Caco-2 (cell line): ENCODE measurements at regions not wholly inside any gene's neighbourhood (a gene's known extent, or its start where the extent isn't known, plus 50 kb on each side); places are given as distances from the start of the nearest gene placed in this dataset.

Experiments used
- BruUV-seq: library from RNA; stranded (reverse); fragments of 400-500 nt; replicated peaks from 2 replicates; lab custom pipeline; 2021; lab: Mats Ljungman, UMichigan
- CTCF ChIA-PET: fragments of 300-600 bp; sonication (Branson Sonifier 250); formaldehyde crosslinking; loops from one replicate; lab custom pipeline; 2022; ENCODE audit warnings: antibody characterized with exemption; lab: Charles Lee
- POLR2A ChIA-PET: fragments of 300-600 bp; sonication (Branson Sonifier 250); formaldehyde crosslinking; loops from one replicate; lab custom pipeline; 2022; ENCODE audit warnings: antibody characterized with exemption; lab: Charles Lee
- DNase-seq, 2 experiments: peaks; one replicate each; pipeline versions ENCODE4 v3.0.0 to v3.0.0-alpha.2; 2020 to 2022
- H3K27me3 ChIP-seq: replicated peaks from 2 replicates; pipeline ENCODE4 v1.6.0; 2011; ENCODE audit warnings: low read length; ENCODE audit not compliant: control insufficient read depth, insufficient read depth
- H3K36me3 ChIP-seq: 2 replicates; pipeline ENCODE4 v1.5.1; 2011; ENCODE audit warnings: low read length; ENCODE audit not compliant: control insufficient read depth, insufficient read depth
- H3K4me1 ChIP-seq: fragments of 250-450 bp; sonication (Bioruptor Pico); 2 replicates; pipeline ENCODE4 v1.5.1; 2020; ENCODE audit warnings: mild to moderate bottlenecking
- H3K4me3 ChIP-seq: 2 replicates; pipeline ENCODE4 v1.5.1; 2011; ENCODE audit warnings: low read depth, mild to moderate bottlenecking, control low read depth, low read length
- H3K9me3 ChIP-seq: fragments of 250-450 bp; sonication (Bioruptor Pico); 2 replicates; pipeline ENCODE4 v1.5.1; 2020; ENCODE audit warnings: mild to moderate bottlenecking, moderate library complexity
- H3K27ac Mint-ChIP-seq: one replicate; pipeline ENCODE4 v1.8.0; 2022; ENCODE audit warnings: mixed read lengths; ENCODE audit not compliant: unreplicated experiment
- H3K27me3 Mint-ChIP-seq: one replicate; pipeline ENCODE4 v1.8.0; 2022; ENCODE audit warnings: mixed read lengths; ENCODE audit not compliant: insufficient read depth, unreplicated experiment
- H3K36me3 Mint-ChIP-seq: one replicate; pipeline ENCODE4 v1.8.0; 2022; ENCODE audit warnings: mild to moderate bottlenecking, mixed read lengths; ENCODE audit not compliant: insufficient read depth, unreplicated experiment
- H3K4me1 Mint-ChIP-seq: one replicate; pipeline ENCODE4 v1.8.0; 2022; ENCODE audit warnings: low read depth, mixed read lengths; ENCODE audit not compliant: unreplicated experiment
- H3K4me3 Mint-ChIP-seq: one replicate; pipeline ENCODE4 v1.8.0; 2022; ENCODE audit warnings: mild to moderate bottlenecking, moderate library complexity, mixed read lengths; ENCODE audit not compliant: unreplicated experiment
- H3K9me3 Mint-ChIP-seq: one replicate; pipeline ENCODE4 v1.8.0; 2022; ENCODE audit warnings: mixed read lengths; ENCODE audit not compliant: unreplicated experiment
- CTCF ChIP-seq, 2 experiments: fragments of 200-600 bp in 1 of 2; IDR thresholded peaks; 1 replicate in 1 of 2; 2 replicates in 1 of 2; pipeline versions ENCODE4 v1.5.1 to v1.8.0; 2011 to 2022; ENCODE audit warnings: antibody characterized with exemption in 1 of 2, control low read depth in 1 of 2, inconsistent platforms in 1 of 2, low read depth in 1 of 2, low read length in 1 of 2, mild to moderate bottlenecking in 1 of 2, moderate library complexity in 1 of 2; ENCODE audit not compliant: insufficient read depth in 1 of 2, severe bottlenecking in 1 of 2, unreplicated experiment in 1 of 2
- intact Hi-C: fragments of 100-400 bp; cut with micrococcal nuclease; formaldehyde crosslinking; loops from one replicate; pipeline ENCODE4 v1.10.0; 2022; ENCODE audit not compliant: unreplicated experiment

- intact Hi-C loops: no loop called here
- Histone ChIP-seq H3K9me3 (no peaks in the 10 kb centered on the region), H3K4me3 (no peak overlapping the region), H3K4me1 (no peaks in the 10 kb centered on the region), H3K36me3 (no peaks in the 10 kb centered on the region), H3K27me3 (no peaks in the 10 kb centered on the region)
- DNase-seq: no peak
- ChIA-PET POLR2A (no interaction called here), CTCF (no interaction called here)
- Mint-ChIP-seq H3K4me3 (no peak overlapping the region), H3K27me3 (peaks cover 5% of the 10 kb centered on the region), H3K4me1 (no peaks in the 10 kb centered on the region), H3K27ac (no peak overlapping the region), H3K36me3 (no peaks in the 10 kb centered on the region), H3K9me3 (no peaks in the 10 kb centered on the region)
- BruUV-seq: no TSS peak
- TF ChIP-seq CTCF (IDR thresholded peaks at IDR 0.05; ENCODE audit: insufficient read depth in 1 of 2, low read depth in 1 of 2, low read length in 1 of 2, severe bottlenecking in 1 of 2, unreplicated experiment in 1 of 2): no peak
Observed at GRCh38 chr14:29176876-29177275, 410.3 kb downstream of the FOXG1 start.

GRCh38 chr14:29178971-29179370 is 412.4 kb downstream of the FOXG1 start:
- no peak overlapping the region for H3K27ac Mint-ChIP-seq
- no peaks in the 10 kb centered on the region for H3K4me1 Mint-ChIP-seq
- Histone ChIP-seq H3K36me3 (no peaks in the 10 kb centered on the region), H3K4me3 (no peak overlapping the region), H3K4me1 (no peaks in the 10 kb centered on the region), H3K9me3 (no peaks in the 10 kb centered on the region), H3K27me3 (no peaks in the 10 kb centered on the region)
- peaks cover 5% of the 10 kb centered on the region for H3K27me3 Mint-ChIP-seq
- no peaks in the 10 kb centered on the region for H3K36me3 Mint-ChIP-seq
- no TSS peak for BruUV-seq
- DNase-seq: no peak
- intact Hi-C loops: no loop called here
- no peak for TF ChIP-seq CTCF (IDR thresholded peaks at IDR 0.05; ENCODE audit: insufficient read depth in 1 of 2, low read depth in 1 of 2, low read length in 1 of 2, severe bottlenecking in 1 of 2, unreplicated experiment in 1 of 2)
- ChIA-PET POLR2A (no interaction called here), CTCF (no interaction called here)
- no peak overlapping the region for H3K4me3 Mint-ChIP-seq
- H3K9me3 Mint-ChIP-seq: no peaks in the 10 kb centered on the region

GRCh38 chr14:29191092-29191491 is 424.5 kb downstream of the FOXG1 start:
- Mint-ChIP-seq H3K4me1 (no peaks in the 10 kb centered on the region), H3K4me3 (no peak overlapping the region), H3K27ac (no peak overlapping the region), H3K27me3 (peaks cover 5% of the 10 kb centered on the region), H3K36me3 (no peaks in the 10 kb centered on the region), H3K9me3 (no peaks in the 10 kb centered on the region)
- H3K9me3 ChIP-seq: no peaks in the 10 kb centered on the region
- no TSS peak for BruUV-seq
- CTCF ChIA-PET: no interaction called here
- no peaks in the 10 kb centered on the region for H3K27me3 ChIP-seq
- H3K4me1 ChIP-seq: no peaks in the 10 kb centered on the region
- H3K36me3 ChIP-seq: no peaks in the 10 kb centered on the region
- POLR2A ChIA-PET: no interaction called here
- no peak for TF ChIP-seq CTCF (IDR thresholded peaks at IDR 0.05; ENCODE audit: insufficient read depth in 1 of 2, low read depth in 1 of 2, low read length in 1 of 2, severe bottlenecking in 1 of 2, unreplicated experiment in 1 of 2)
- DNase-seq: no peak
- H3K4me3 ChIP-seq: no peak overlapping the region
- intact Hi-C loops: no loop called here
